Astrocyte (in vitro differentiated cells and primary cell): ENCODE measurements at regions not wholly inside any gene's neighbourhood (a gene's known extent, or its start where the extent isn't known, plus 50 kb on each side); places are given as distances from the start of the nearest gene placed in this dataset.

Experiments
- DNase-seq: peaks from one replicate; pipeline ENCODE4 v3.0.0-alpha.2; 2010; ENCODE audit warnings: low read depth
- FAIRE-seq: peaks from 2 replicates; lab custom pipeline; 2011; peaks lifted over from hg19 to GRCh38; lab: Jason Lieb, UNC
- H2AFZ ChIP-seq: 2 replicates; pipeline ENCODE4 v1.6.0; 2012; ENCODE audit warnings: low read depth, low read length, inconsistent platforms
- H3K27ac ChIP-seq: 2 replicates; pipeline ENCODE4 v1.5.1; 2011; ENCODE audit warnings: low read depth, low read length, inconsistent platforms
- H3K27me3 ChIP-seq: 2 replicates; pipeline ENCODE4 v1.6.0; 2011; ENCODE audit warnings: low read length, inconsistent platforms; ENCODE audit not compliant: insufficient read depth
- H3K36me3 ChIP-seq: 2 replicates; pipeline ENCODE4 v1.5.1; 2011; ENCODE audit warnings: low read length, inconsistent platforms; ENCODE audit not compliant: insufficient read depth
- H3K4me1 ChIP-seq: 2 replicates; pipeline ENCODE4 v1.5.1; 2011; ENCODE audit warnings: low read length, inconsistent platforms; ENCODE audit not compliant: insufficient read depth
- H3K4me2 ChIP-seq: 2 replicates; pipeline ENCODE4 v1.6.0; 2012; ENCODE audit warnings: low read length, inconsistent platforms
- H3K4me3 ChIP-seq: 2 replicates; pipeline ENCODE4 v1.5.1; 2011; ENCODE audit warnings: low read depth, mild to moderate bottlenecking, low read length, inconsistent platforms; ENCODE audit not compliant: insufficient read depth
- H3K79me2 ChIP-seq: 2 replicates; pipeline ENCODE4 v1.6.0; 2012; ENCODE audit warnings: mild to moderate bottlenecking, low read length, inconsistent platforms; ENCODE audit not compliant: insufficient read depth
- H3K9ac ChIP-seq: 2 replicates; pipeline ENCODE4 v1.6.0; 2012; ENCODE audit warnings: mild to moderate bottlenecking, low read length, inconsistent platforms
- H3K9me3 ChIP-seq: 2 replicates; pipeline ENCODE4 v1.5.1; 2012; ENCODE audit warnings: low read depth, mild to moderate bottlenecking, low read length, inconsistent platforms; ENCODE audit not compliant: insufficient read depth
- H4K20me1 ChIP-seq: 2 replicates; pipeline ENCODE4 v1.6.0; 2012; ENCODE audit warnings: low read length, inconsistent platforms; ENCODE audit not compliant: insufficient read depth
- H3K27ac Mint-ChIP-seq: one replicate; pipeline ENCODE4 v1.8.0; 2021; ENCODE audit warnings: mild to moderate bottlenecking, mixed read lengths; ENCODE audit not compliant: unreplicated experiment
- H3K27me3 Mint-ChIP-seq: one replicate; pipeline ENCODE4 v1.8.0; 2021; ENCODE audit warnings: low read depth, mixed read lengths; ENCODE audit not compliant: unreplicated experiment
- H3K36me3 Mint-ChIP-seq: one replicate; pipeline ENCODE4 v1.8.0; 2021; ENCODE audit warnings: low read depth, mixed read lengths; ENCODE audit not compliant: unreplicated experiment
- H3K4me1 Mint-ChIP-seq: one replicate; pipeline ENCODE4 v1.8.0; 2021; ENCODE audit warnings: low read depth, mixed read lengths; ENCODE audit not compliant: unreplicated experiment
- H3K4me3 Mint-ChIP-seq: one replicate; pipeline ENCODE4 v1.8.0; 2021; ENCODE audit warnings: mild to moderate bottlenecking, moderate library complexity, mixed read lengths; ENCODE audit not compliant: unreplicated experiment
- H3K9me3 Mint-ChIP-seq: one replicate; pipeline ENCODE4 v1.8.0; 2021; ENCODE audit warnings: mild to moderate bottlenecking, mixed read lengths; ENCODE audit not compliant: unreplicated experiment
- CTCF ChIP-seq: IDR thresholded peaks from 2 replicates; pipeline ENCODE4 v1.5.1; 2011; ENCODE audit warnings: low read depth, mild to moderate bottlenecking, inconsistent platforms, low read length, moderate library complexity; ENCODE audit not compliant: insufficient read depth
- EZH2 ChIP-seq: IDR thresholded peaks from 2 replicates; pipeline ENCODE4 v1.6.1; 2012; ENCODE audit warnings: mild to moderate bottlenecking, low read length, inconsistent platforms; ENCODE audit not compliant: insufficient read depth

- Histone ChIP-seq H3K27me3 (no peaks in the 10 kb centered on the region), H3K36me3 (no peaks in the 10 kb centered on the region), H2AFZ (no peak overlapping the region), H3K79me2 (no peaks in the 10 kb centered on the region), H3K27ac (no peak overlapping the region), H3K9me3 (no peaks in the 10 kb centered on the region), H3K4me3 (no peak overlapping the region), H4K20me1 (no peaks in the 10 kb centered on the region), H3K4me1 (peaks cover 11% of the 10 kb centered on the region), H3K4me2 (no peak overlapping the region), H3K9ac (no peak overlapping the region)
- H3K27me3 Mint-ChIP-seq, result no peaks in the 10 kb centered on the region
- peaks cover 21% of the 10 kb centered on the region for H3K4me1 Mint-ChIP-seq
- TF ChIP-seq EZH2 (no peak), CTCF (no peak)
- DNase-seq (no peak), FAIRE-seq (no peak)
- H3K9me3 Mint-ChIP-seq, result no peaks in the 10 kb centered on the region
- no peak overlapping the region for H3K27ac Mint-ChIP-seq
- no peak overlapping the region for H3K4me3 Mint-ChIP-seq
- H3K36me3 Mint-ChIP-seq, result no peaks in the 10 kb centered on the region
Measured at GRCh38 chr2:225340923-225341322, 58.6 kb upstream of the NYAP2 start.

- Mint-ChIP-seq H3K36me3 (no peaks in the 10 kb centered on the region), H3K27ac (peak overlapping the region; percentile 68), H3K27me3 (no peaks in the 10 kb centered on the region), H3K4me3 (no peak overlapping the region), H3K9me3 (no peaks in the 10 kb centered on the region), H3K4me1 (peaks cover 21% of the 10 kb centered on the region)
- Histone ChIP-seq H3K27ac (peak overlapping the region; percentile 39), H3K4me2 (peak overlapping the region; percentile 64), H3K4me1 (peaks cover 11% of the 10 kb centered on the region), H3K36me3 (no peaks in the 10 kb centered on the region), H3K9me3 (no peaks in the 10 kb centered on the region), H3K79me2 (no peaks in the 10 kb centered on the region), H3K27me3 (no peaks in the 10 kb centered on the region), H3K9ac (no peak overlapping the region), H3K4me3 (no peak overlapping the region), H4K20me1 (no peaks in the 10 kb centered on the region), H2AFZ (no peak overlapping the region)
- TF ChIP-seq EZH2 (no peak), CTCF (no peak)
- DNase-seq, result peak; percentile 87
- FAIRE-seq, result no peak
Measured at GRCh38 chr2:225337183-225337582, 62.3 kb upstream of the NYAP2 start.

GRCh38 chr2:225334514-225334913 is 65.0 kb upstream of the NYAP2 start:
- Mint-ChIP-seq H3K4me3 (no peak overlapping the region), H3K27ac (no peak overlapping the region), H3K27me3 (no peaks in the 10 kb centered on the region), H3K36me3 (no peaks in the 10 kb centered on the region), H3K4me1 (peaks cover 16% of the 10 kb centered on the region), H3K9me3 (no peaks in the 10 kb centered on the region)
- no peak overlapping the region for H3K4me2 ChIP-seq
- no peaks in the 10 kb centered on the region for H4K20me1 ChIP-seq
- no peak for FAIRE-seq
- DNase-seq, result peak; percentile 56
- TF ChIP-seq CTCF, result no peak
- TF ChIP-seq EZH2, result no peak
- no peak overlapping the region for H3K27ac ChIP-seq
- H3K79me2 ChIP-seq, result no peaks in the 10 kb centered on the region
- H3K4me3 ChIP-seq, result no peak overlapping the region
- H3K9me3 ChIP-seq, result no peaks in the 10 kb centered on the region
- H2AFZ ChIP-seq, result no peak overlapping the region
- H3K27me3 ChIP-seq, result no peaks in the 10 kb centered on the region
- H3K4me1 ChIP-seq, result peaks cover 11% of the 10 kb centered on the region
- no peak overlapping the region for H3K9ac ChIP-seq
- H3K36me3 ChIP-seq, result no peaks in the 10 kb centered on the region
